Fibroblast of upper back skin (primary cell): ENCODE measurements at regions not wholly inside any gene's neighbourhood (a gene's known extent, or its start where the extent isn't known, plus 50 kb on each side); places are given as distances from the start of the nearest gene placed in this dataset.
"Not testable (repeated sequence)": the region's sequence is repeated elsewhere in the genome, so short reads cannot be mapped to it uniquely, and the experiment has no call there.

Experiments used
- DNase-seq: peaks from one replicate; pipeline ENCODE4 v3.0.0-alpha.2; 2013

DNA sequence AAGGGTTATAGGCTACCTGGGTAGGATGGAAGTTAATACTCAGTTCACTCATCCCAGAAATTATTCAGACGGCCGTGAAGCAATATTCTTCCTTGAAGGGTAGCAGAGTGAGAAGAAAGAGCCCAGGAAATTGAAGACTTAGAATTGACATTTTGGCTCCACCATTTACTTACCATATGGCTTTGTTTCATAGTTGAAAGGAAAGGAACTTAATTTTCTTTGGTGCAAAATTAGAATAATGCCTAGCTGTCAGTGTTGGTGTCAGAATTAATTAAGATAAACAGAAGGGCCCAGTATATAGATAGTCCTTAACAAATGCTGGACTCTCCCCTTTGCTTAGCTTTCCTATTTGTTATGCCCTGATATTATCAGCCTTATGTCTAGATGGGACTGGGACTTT lies 263.2 kb downstream of the KCNJ3 start:
- no peak for DNase-seq

DNA sequence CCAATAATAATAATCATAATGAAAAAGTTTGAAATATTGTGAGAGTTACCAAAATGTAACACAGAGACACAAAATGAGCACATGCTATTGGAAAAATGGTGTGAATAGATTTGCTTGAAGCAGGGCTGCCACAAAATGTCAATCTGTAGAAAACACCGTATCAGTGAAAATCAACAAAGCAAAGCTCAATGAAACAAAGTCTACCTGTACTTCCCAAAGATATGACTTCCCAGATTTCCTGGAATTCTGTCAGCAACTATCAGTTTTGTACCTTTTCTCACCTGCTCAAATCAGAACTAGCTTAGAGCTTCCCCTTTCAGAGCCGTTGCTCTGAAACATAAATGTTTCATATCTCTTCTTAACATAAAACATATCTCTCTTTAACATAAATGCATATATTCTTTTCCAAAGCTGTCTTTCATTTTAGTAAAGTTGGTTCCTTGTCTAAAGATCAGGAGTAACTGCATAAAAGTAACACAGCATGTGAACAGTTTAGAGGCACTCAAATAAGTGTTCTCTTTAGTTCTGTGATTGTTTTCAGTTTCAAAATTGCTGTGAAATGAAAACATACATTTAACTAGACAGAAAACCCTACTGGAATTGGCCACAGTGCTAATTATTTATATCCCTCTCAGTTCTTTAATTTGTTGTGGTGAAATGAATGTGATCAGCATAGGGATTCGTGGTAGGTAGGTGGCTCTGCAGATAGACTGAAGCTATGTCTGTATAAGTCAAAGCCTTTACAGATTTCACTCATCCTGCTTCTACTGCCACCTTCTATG lies 262.5 kb downstream of the KCNJ3 start:
- DNase-seq: no peak

GRCh38 chr2:154952346-154952980 lies 254.0 kb downstream of the KCNJ3 start:
- no peak for DNase-seq

- DNase-seq: not testable (repeated sequence)
These were observed 248.9 kb downstream of the KCNJ3 start for GRCh38 chr2:154947416-154947815.

DNA sequence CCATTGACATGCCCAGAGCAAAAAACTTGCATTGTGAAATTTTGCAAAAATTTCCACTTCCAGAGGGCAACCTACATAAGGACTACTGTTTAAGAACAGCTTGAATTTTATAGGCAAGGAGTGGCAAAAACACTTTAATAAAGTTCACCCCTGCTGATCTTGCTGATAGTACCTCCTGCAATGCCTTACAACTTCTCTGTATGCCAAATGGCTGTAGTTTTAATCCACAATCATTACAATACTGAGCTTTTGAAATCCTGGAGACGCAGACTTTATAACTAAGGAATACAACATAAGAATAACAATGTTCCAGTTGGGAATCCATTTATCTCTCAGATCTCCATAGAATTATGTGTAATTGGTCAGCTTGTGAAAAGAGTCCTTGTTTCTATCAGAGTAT lies 247.5 kb downstream of the KCNJ3 start:
- no peak for DNase-seq

- DNase-seq: no peak
These were observed 242.9 kb downstream of the KCNJ3 start for GRCh38 chr2:154941379-154941778.

- DNase-seq: no peak
These were observed 235.7 kb downstream of the KCNJ3 start for GRCh38 chr2:154934213-154934612.

- DNase-seq: no peak
These were observed 226.0 kb downstream of the KCNJ3 start for GRCh38 chr2:154924531-154924930.

DNA sequence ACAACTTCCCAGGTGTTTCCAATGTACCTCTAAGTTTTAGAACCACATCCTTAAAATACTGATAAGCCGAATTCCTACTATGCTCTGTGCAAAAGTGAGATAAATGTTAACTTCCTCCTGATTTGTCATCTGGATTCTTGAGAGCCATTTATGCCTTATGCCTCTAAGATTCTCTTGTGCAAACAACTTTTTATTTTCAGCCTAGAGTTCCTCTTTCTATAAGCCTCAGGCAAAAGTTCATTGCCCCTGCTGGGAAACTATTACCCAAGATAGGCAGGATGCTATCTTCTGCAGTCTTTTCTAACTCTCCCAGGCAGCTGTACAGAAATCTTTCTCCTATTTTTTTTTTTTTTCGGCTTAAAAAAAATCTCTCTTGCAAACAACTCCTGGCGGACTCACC lies 216.1 kb downstream of the KCNJ3 start:
- no peak for DNase-seq

- DNase-seq: no peak
These were observed 213.7 kb downstream of the KCNJ3 start for GRCh38 chr2:154912215-154912614.

- DNase-seq: no peak
These were observed 213.2 kb downstream of the KCNJ3 start for GRCh38 chr2:154911729-154912128.

DNA sequence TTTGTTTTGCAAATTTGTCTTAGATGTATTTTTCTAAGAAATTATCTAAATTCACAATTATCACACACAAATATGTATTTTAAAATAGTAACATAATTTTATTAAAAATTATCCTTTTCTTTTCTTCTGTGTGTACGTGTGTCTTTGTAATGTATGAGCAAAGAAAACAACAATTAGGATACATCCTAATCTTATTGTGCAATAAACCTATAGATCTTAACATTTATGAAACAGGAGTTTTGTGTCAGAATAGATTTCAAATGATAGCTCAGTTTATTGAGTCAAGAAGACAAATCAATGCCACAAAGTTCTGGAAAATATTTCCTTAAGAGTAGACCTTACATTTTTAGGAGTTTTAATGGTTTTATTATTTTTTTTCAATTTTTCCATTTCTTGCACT lies 212.2 kb downstream of the KCNJ3 start:
- no peak for DNase-seq

- DNase-seq: no peak
These were observed 209.8 kb downstream of the KCNJ3 start for GRCh38 chr2:154908327-154908726.
